Panc1 (cell line): ENCODE measurements at regions not wholly inside any gene's neighbourhood (a gene's known extent, or its start where the extent isn't known, plus 50 kb on each side); places are given as distances from the start of the nearest gene placed in this dataset.

Source experiments
- POLR2AphosphoS5 ChIP-seq: IDR thresholded peaks from 2 replicates; pipeline ENCODE4 v1.6.1; 2012; ENCODE audit warnings: mild to moderate bottlenecking, low read depth, low read length, moderate library complexity
- SIN3A ChIP-seq: IDR thresholded peaks from 2 replicates; pipeline ENCODE4 v1.6.1; 2012; ENCODE audit warnings: low read depth, mild to moderate bottlenecking, low read length, moderate library complexity, borderline replicate concordance; ENCODE audit not compliant: insufficient read depth
- TF ChIP-seq, protein P1 (sequence below): fragments of 450-650 bp; IDR thresholded peaks from 2 replicates; pipeline ENCODE4 v1.5.1; 2017; ENCODE audit warnings: mild to moderate bottlenecking
- TF ChIP-seq, protein P2 (sequence below), 2 experiments: IDR thresholded peaks; 2 replicates each; pipeline ENCODE4 v1.6.1; 2011 to 2012; ENCODE audit warnings: low read depth in 2 of 2, control low read depth in 1 of 2, low read length in 1 of 2, mild to moderate bottlenecking in 1 of 2, moderate library complexity in 1 of 2; ENCODE audit not compliant: insufficient read depth in 1 of 2

DNA sequence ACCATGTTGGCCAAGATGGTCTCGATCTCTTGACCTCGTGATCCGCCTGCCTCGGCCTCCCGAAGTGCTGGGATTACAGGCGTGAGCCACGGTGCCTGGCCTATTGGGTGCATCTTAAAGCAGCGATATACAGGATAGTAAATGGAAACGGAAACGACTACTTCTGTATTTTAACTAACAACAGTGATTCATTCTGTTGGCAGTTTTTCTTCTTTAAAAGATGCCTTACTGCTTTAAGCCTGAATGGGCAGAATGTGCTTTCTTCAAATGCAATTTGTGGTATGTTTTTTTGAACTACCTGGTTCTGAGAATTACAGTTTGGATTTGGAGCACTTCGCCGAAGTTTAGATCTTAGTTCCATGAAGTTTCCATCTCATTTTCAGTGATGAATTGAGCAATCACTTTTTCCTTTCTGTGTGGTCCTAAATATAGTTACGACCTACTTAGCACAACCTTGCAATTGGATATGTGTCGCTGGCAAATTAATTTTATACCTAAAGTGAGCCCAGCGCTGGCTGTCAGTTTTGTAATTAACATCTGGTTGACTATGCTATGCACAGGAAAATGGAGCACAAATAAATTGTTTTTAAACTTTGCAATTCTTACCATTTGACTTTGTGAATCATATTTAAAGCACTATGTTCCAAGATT is 53.6 kb upstream of the EIF5 start:
- TF ChIP-seq, protein P1, sequence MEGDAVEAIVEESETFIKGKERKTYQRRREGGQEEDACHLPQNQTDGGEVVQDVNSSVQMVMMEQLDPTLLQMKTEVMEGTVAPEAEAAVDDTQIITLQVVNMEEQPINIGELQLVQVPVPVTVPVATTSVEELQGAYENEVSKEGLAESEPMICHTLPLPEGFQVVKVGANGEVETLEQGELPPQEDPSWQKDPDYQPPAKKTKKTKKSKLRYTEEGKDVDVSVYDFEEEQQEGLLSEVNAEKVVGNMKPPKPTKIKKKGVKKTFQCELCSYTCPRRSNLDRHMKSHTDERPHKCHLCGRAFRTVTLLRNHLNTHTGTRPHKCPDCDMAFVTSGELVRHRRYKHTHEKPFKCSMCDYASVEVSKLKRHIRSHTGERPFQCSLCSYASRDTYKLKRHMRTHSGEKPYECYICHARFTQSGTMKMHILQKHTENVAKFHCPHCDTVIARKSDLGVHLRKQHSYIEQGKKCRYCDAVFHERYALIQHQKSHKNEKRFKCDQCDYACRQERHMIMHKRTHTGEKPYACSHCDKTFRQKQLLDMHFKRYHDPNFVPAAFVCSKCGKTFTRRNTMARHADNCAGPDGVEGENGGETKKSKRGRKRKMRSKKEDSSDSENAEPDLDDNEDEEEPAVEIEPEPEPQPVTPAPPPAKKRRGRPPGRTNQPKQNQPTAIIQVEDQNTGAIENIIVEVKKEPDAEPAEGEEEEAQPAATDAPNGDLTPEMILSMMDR: no peak
- TF ChIP-seq POLR2AphosphoS5 (no peak), SIN3A (no peak)
- TF ChIP-seq, protein P2, sequence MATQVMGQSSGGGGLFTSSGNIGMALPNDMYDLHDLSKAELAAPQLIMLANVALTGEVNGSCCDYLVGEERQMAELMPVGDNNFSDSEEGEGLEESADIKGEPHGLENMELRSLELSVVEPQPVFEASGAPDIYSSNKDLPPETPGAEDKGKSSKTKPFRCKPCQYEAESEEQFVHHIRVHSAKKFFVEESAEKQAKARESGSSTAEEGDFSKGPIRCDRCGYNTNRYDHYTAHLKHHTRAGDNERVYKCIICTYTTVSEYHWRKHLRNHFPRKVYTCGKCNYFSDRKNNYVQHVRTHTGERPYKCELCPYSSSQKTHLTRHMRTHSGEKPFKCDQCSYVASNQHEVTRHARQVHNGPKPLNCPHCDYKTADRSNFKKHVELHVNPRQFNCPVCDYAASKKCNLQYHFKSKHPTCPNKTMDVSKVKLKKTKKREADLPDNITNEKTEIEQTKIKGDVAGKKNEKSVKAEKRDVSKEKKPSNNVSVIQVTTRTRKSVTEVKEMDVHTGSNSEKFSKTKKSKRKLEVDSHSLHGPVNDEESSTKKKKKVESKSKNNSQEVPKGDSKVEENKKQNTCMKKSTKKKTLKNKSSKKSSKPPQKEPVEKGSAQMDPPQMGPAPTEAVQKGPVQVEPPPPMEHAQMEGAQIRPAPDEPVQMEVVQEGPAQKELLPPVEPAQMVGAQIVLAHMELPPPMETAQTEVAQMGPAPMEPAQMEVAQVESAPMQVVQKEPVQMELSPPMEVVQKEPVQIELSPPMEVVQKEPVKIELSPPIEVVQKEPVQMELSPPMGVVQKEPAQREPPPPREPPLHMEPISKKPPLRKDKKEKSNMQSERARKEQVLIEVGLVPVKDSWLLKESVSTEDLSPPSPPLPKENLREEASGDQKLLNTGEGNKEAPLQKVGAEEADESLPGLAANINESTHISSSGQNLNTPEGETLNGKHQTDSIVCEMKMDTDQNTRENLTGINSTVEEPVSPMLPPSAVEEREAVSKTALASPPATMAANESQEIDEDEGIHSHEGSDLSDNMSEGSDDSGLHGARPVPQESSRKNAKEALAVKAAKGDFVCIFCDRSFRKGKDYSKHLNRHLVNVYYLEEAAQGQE (IDR thresholded peaks at IDR 0.05; ENCODE audit: insufficient read depth in 1 of 2, low read depth in 2 of 2, low read length in 1 of 2): no peak
